Mesenchymal stem cell (in vitro differentiated cells and primary cell): ENCODE measurements at regions not wholly inside any gene's neighbourhood (a gene's known extent, or its start where the extent isn't known, plus 50 kb on each side); places are given as distances from the start of the nearest gene placed in this dataset.

Experiments used
- DNase-seq: peaks from one replicate; pipeline ENCODE4 v3.0.0-alpha.2; 2013
- H2AFZ ChIP-seq: one replicate; pipeline ENCODE4 v1.6.1; 2013; ENCODE audit warnings: low read depth, mild to moderate bottlenecking, control low read depth, inconsistent platforms, low read length, moderate library complexity
- H2AK5ac ChIP-seq: 2 replicates; pipeline ENCODE4 v1.6.1; 2013; ENCODE audit warnings: low read length, moderate library complexity, mild to moderate bottlenecking, inconsistent platforms; ENCODE audit not compliant: severe bottlenecking
- H2BK120ac ChIP-seq: one replicate; pipeline ENCODE4 v1.6.1; 2013; ENCODE audit warnings: low read depth, mild to moderate bottlenecking, inconsistent platforms, low read length, moderate library complexity
- H2BK12ac ChIP-seq, 2 experiments: one replicate each; pipeline ENCODE4 v1.6.1; 2013; ENCODE audit warnings: inconsistent platforms in 2 of 2, low read length in 2 of 2, mild to moderate bottlenecking in 2 of 2, moderate library complexity in 2 of 2, control low read depth in 1 of 2
- H2BK15ac ChIP-seq: one replicate; pipeline ENCODE4 v1.6.1; 2013; ENCODE audit warnings: mild to moderate bottlenecking, low read depth, inconsistent platforms; ENCODE audit not compliant: poor library complexity, severe bottlenecking
- H2BK5ac ChIP-seq: 2 replicates; pipeline ENCODE4 v1.6.1; 2013; ENCODE audit warnings: low read depth, mild to moderate bottlenecking, low read length, control low read depth, inconsistent platforms; ENCODE audit not compliant: poor library complexity, severe bottlenecking
- H3K14ac ChIP-seq, 2 experiments: one replicate each; pipeline ENCODE4 v1.6.1; 2013; ENCODE audit warnings: inconsistent platforms in 2 of 2, low read length in 2 of 2, control low read depth in 1 of 2, mild to moderate bottlenecking in 1 of 2, moderate library complexity in 1 of 2
- H3K18ac ChIP-seq, 2 experiments: one replicate each; pipeline ENCODE4 v1.6.1; 2013; ENCODE audit warnings: inconsistent platforms in 2 of 2, low read length in 2 of 2, control low read depth in 1 of 2, low read depth in 1 of 2, mild to moderate bottlenecking in 1 of 2
- H3K23ac ChIP-seq, 2 experiments: one replicate each; pipeline ENCODE4 v1.6.1; 2013; ENCODE audit warnings: inconsistent platforms in 2 of 2, low read length in 2 of 2, mild to moderate bottlenecking in 2 of 2, moderate library complexity in 2 of 2, control low read depth in 1 of 2
- H3K27ac ChIP-seq: 2 replicates; pipeline ENCODE4 v1.5.1; 2013; ENCODE audit warnings: mild to moderate bottlenecking, moderate library complexity, low read length, control low read depth, inconsistent platforms; ENCODE audit not compliant: poor library complexity, severe bottlenecking
- H3K27me3 ChIP-seq, 2 experiments: 2 replicates each; pipeline versions ENCODE4 v1.6.1 to v1.7.0; 2013; ENCODE audit warnings: low read length in 2 of 2, mild to moderate bottlenecking in 2 of 2, moderate library complexity in 2 of 2, control low read depth in 1 of 2, inconsistent platforms in 1 of 2; ENCODE audit not compliant: control insufficient read depth in 1 of 2, insufficient read depth in 1 of 2
- H3K36me3 ChIP-seq, 2 experiments: 2 replicates each; pipeline versions ENCODE4 v1.6.1 to v1.7.0; 2013; ENCODE audit warnings: low read length in 2 of 2, control low read depth in 1 of 2, inconsistent platforms in 1 of 2, low read depth in 1 of 2, mild to moderate bottlenecking in 1 of 2; ENCODE audit not compliant: insufficient read depth in 2 of 2, control insufficient read depth in 1 of 2
- H3K4ac ChIP-seq, 2 experiments: one replicate each; pipeline ENCODE4 v1.6.1; 2013; ENCODE audit warnings: inconsistent platforms in 2 of 2, low read length in 2 of 2, mild to moderate bottlenecking in 2 of 2, moderate library complexity in 2 of 2, control low read depth in 1 of 2, low read depth in 1 of 2
- H3K4me1 ChIP-seq: 2 replicates; pipeline ENCODE4 v1.6.1; 2013; ENCODE audit warnings: low read depth, low read length, control low read depth; ENCODE audit not compliant: control insufficient read depth, insufficient read depth
- H3K4me2 ChIP-seq: 2 replicates; pipeline ENCODE4 v1.6.1; 2013; ENCODE audit warnings: low read length, mild to moderate bottlenecking, inconsistent platforms; ENCODE audit not compliant: poor library complexity, severe bottlenecking
- H3K4me3 ChIP-seq, 2 experiments: 2 replicates each; pipeline versions ENCODE4 v1.5.1 to v1.7.0; 2013; ENCODE audit warnings: low read length in 2 of 2, mild to moderate bottlenecking in 2 of 2, control low read depth in 1 of 2, low read depth in 1 of 2; ENCODE audit not compliant: insufficient read depth in 1 of 2
- H3K79me1 ChIP-seq: replicated peaks from 2 replicates; pipeline ENCODE4 v1.6.1; 2013; ENCODE audit warnings: mild to moderate bottlenecking, control low read depth, low read length, inconsistent platforms; ENCODE audit not compliant: poor library complexity, severe bottlenecking
- H3K9ac ChIP-seq: 2 replicates; pipeline ENCODE4 v1.7.0; 2013; ENCODE audit warnings: mild to moderate bottlenecking, low read length, moderate library complexity
- H3K9me3 ChIP-seq: 2 replicates; pipeline ENCODE4 v1.7.0; 2013; ENCODE audit warnings: mild to moderate bottlenecking, low read length; ENCODE audit not compliant: control insufficient read depth
- H4K8ac ChIP-seq: one replicate; pipeline ENCODE4 v1.6.1; 2013; ENCODE audit warnings: inconsistent platforms, mild to moderate bottlenecking, low read length, moderate library complexity
- H4K91ac ChIP-seq: one replicate; pipeline ENCODE4 v1.6.1; 2013; ENCODE audit warnings: mild to moderate bottlenecking, low read length, inconsistent platforms
- WGBS: methylation state at CpG from one replicate; pipeline ENCODE4 v1.1.7; 2013; ENCODE audit warnings: mixed read lengths; 5-methylcytosine and 5-hydroxymethylcytosine counted together

DNA sequence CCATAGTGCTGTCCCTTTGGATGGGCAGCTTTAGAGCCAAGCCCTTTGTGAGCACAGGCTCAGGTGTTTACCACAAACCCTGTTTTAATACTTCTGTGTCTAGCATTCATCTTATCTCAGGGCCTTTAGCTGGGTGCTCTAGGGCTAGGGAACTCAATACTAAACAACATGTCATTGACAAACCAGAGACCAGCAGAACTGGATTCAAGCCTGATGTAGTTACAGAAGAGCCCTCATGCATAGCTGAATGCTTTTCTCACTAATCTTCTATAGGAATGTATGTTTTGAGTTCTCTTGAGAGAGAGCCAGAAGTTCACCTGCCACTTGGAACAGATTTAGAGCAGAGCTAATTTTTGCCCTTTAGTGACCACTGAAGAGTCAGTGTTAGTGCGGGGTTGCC, 142.6 kb downstream of the DCK start:
- H2AFZ ChIP-seq: no peak overlapping the region
- H2BK5ac ChIP-seq: no peak overlapping the region
- H3K4me3 ChIP-seq: no peak overlapping the region
- no peaks in the 10 kb centered on the region for H3K36me3 ChIP-seq
- no peak overlapping the region for H3K27ac ChIP-seq
- H3K18ac ChIP-seq: no peak overlapping the region
- WGBS: 80% methylated on average over 1 of the region's 1 CpG
- H3K27me3 ChIP-seq: no peaks in the 10 kb centered on the region
- no peak overlapping the region for H3K4me2 ChIP-seq
- H3K79me1 ChIP-seq: no peaks in the 10 kb centered on the region
- no peak overlapping the region for H4K8ac ChIP-seq
- no peak overlapping the region for H2BK15ac ChIP-seq
- H3K14ac ChIP-seq: no peak overlapping the region
- no peak overlapping the region for H3K4ac ChIP-seq
- H3K9ac ChIP-seq: no peak overlapping the region
- H2BK120ac ChIP-seq: no peak overlapping the region
- no peak overlapping the region for H2AK5ac ChIP-seq
- no peak overlapping the region for H2BK12ac ChIP-seq
- H3K4me1 ChIP-seq: no peaks in the 10 kb centered on the region
- DNase-seq: no peak
- H4K91ac ChIP-seq: no peak overlapping the region
- no peak overlapping the region for H3K23ac ChIP-seq
- H3K9me3 ChIP-seq: no peaks in the 10 kb centered on the region

DNA sequence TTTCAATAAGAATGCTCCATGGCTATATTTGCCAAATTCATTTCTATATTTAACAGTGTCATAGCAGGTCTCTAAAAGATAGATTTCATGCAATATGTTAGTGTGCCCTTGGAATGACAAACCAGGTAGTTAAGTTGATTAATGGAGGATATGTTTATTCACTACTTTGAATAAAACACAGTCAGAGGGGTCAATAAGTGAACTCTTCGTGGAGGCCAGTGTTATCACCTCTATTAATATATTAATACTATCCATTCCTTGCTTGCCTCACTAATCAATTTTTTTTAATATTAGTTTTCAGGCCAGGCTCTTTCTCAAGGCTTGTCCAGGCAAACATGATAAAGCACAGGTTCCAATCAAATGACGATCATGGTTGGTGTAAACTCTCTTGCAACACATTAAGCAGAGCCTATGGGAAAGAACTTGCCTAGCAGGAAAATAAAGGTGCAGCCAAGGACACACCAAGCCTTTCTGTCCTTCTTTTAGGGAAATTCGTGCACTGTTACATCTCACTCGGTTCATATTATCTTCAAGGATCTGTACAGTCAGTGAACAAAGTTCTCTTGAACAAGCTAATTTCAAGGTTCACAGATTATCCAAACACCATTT, 144.7 kb downstream of the DCK start:
- Histone ChIP-seq H3K27ac (no peak overlapping the region), H3K4ac (no peak overlapping the region), H3K4me1 (no peaks in the 10 kb centered on the region), H3K79me1 (no peaks in the 10 kb centered on the region), H2AK5ac (no peak overlapping the region), H3K36me3 (no peaks in the 10 kb centered on the region), H3K14ac (no peak overlapping the region), H2AFZ (no peak overlapping the region), H2BK120ac (no peak overlapping the region), H3K4me3 (no peak overlapping the region), H2BK15ac (no peak overlapping the region), H3K23ac (no peak overlapping the region), H3K18ac (no peak overlapping the region), H2BK12ac (no peak overlapping the region), H4K91ac (no peak overlapping the region), H2BK5ac (no peak overlapping the region), H4K8ac (no peak overlapping the region), H3K9ac (no peak overlapping the region), H3K27me3 (no peaks in the 10 kb centered on the region), H3K4me2 (no peak overlapping the region), H3K9me3 (no peaks in the 10 kb centered on the region)
- DNase-seq: no peak
- 78% methylated on average over 3 of the region's 4 CpGs for WGBS

- Histone ChIP-seq H2BK5ac (no peak overlapping the region), H3K4me3 (no peak overlapping the region), H2AK5ac (no peak overlapping the region), H3K14ac (no peak overlapping the region), H3K9me3 (no peaks in the 10 kb centered on the region), H2BK12ac (no peak overlapping the region), H3K27ac (no peak overlapping the region), H3K4ac (no peak overlapping the region), H3K4me1 (no peaks in the 10 kb centered on the region), H4K8ac (no peak overlapping the region), H3K23ac (no peak overlapping the region), H3K4me2 (no peak overlapping the region), H3K79me1 (no peaks in the 10 kb centered on the region), H2AFZ (no peak overlapping the region), H4K91ac (no peak overlapping the region), H3K9ac (no peak overlapping the region), H3K18ac (no peak overlapping the region), H2BK15ac (no peak overlapping the region), H3K27me3 (no peaks in the 10 kb centered on the region), H3K36me3 (no peaks in the 10 kb centered on the region), H2BK120ac (no peak overlapping the region)
- DNase-seq: no peak
- WGBS: 79% methylated on average over 2 of the region's 2 CpGs
Observed at GRCh38 chr4:71140563-71140962, 147.1 kb downstream of the DCK start.

- H2BK12ac ChIP-seq: no peak overlapping the region
- no peak overlapping the region for H2BK120ac ChIP-seq
- no peak overlapping the region for H3K4me2 ChIP-seq
- H3K4me1 ChIP-seq: no peaks in the 10 kb centered on the region
- no peak overlapping the region for H3K14ac ChIP-seq
- no peaks in the 10 kb centered on the region for H3K79me1 ChIP-seq
- WGBS: 70% methylated on average over 1 of the region's 1 CpG
- no peaks in the 10 kb centered on the region for H3K27me3 ChIP-seq
- H2AK5ac ChIP-seq: no peak overlapping the region
- peak; percentile 33 for DNase-seq
- no peak overlapping the region for H3K9ac ChIP-seq
- no peak overlapping the region for H3K27ac ChIP-seq
- H3K9me3 ChIP-seq: no peaks in the 10 kb centered on the region
- no peak overlapping the region for H2AFZ ChIP-seq
- H4K91ac ChIP-seq: no peak overlapping the region
- no peak overlapping the region for H3K18ac ChIP-seq
- H3K23ac ChIP-seq: no peak overlapping the region
- no peak overlapping the region for H2BK5ac ChIP-seq
- H3K36me3 ChIP-seq: no peaks in the 10 kb centered on the region
- H4K8ac ChIP-seq: no peak overlapping the region
- H3K4me3 ChIP-seq: no peak overlapping the region
- no peak overlapping the region for H3K4ac ChIP-seq
- no peak overlapping the region for H2BK15ac ChIP-seq
Observed at GRCh38 chr4:71141125-71141524, 147.7 kb downstream of the DCK start.
